ENCODE measurements at regions not wholly inside any gene's neighbourhood (a gene's known extent, or its start where the extent isn't known, plus 50 kb on each side); places are given as distances from the start of the nearest gene placed in this dataset.
"Not testable (repeated sequence)": the region's sequence is repeated elsewhere in the genome, so short reads cannot be mapped to it uniquely, and the experiment has no call there.

GRCh38 chr6:86205980-86206379 is 563.3 kb upstream of the SYNCRIP start:
- DNase-seq: no peak

GRCh38 chr6:86203044-86203443 is 560.4 kb upstream of the SYNCRIP start:
- DNase-seq: no peak

- no peak for DNase-seq
Observed at GRCh38 chr6:86193821-86194220, 551.1 kb upstream of the SYNCRIP start.

- no peak for DNase-seq
Observed at GRCh38 chr6:86192123-86192522, 549.4 kb upstream of the SYNCRIP start.

GRCh38 chr6:86175149-86175548 is 532.5 kb upstream of the SYNCRIP start:
- DNase-seq: not testable (repeated sequence)

- no peak for DNase-seq
Observed at GRCh38 chr6:86154852-86155251, 512.2 kb upstream of the SYNCRIP start.

- no peak for DNase-seq
Observed at GRCh38 chr6:86153521-86153920, 510.8 kb upstream of the SYNCRIP start.

- no peak for DNase-seq
Observed at GRCh38 chr6:86152546-86152945, 509.9 kb upstream of the SYNCRIP start.

GRCh38 chr6:86148586-86148985 is 505.9 kb upstream of the SYNCRIP start:
- no peak for DNase-seq

- no peak for DNase-seq
Observed at GRCh38 chr6:86147859-86148258, 505.2 kb upstream of the SYNCRIP start.

GRCh38 chr6:86147311-86147710 is 504.6 kb upstream of the SYNCRIP start:
- no peak for DNase-seq

GRCh38 chr6:86146751-86147150 is 504.1 kb upstream of the SYNCRIP start:
- not testable (repeated sequence) for DNase-seq

- DNase-seq: no peak
Observed at GRCh38 chr6:86142326-86142725, 499.6 kb upstream of the SYNCRIP start.

GRCh38 chr6:86128130-86128814 is 485.6 kb upstream of the SYNCRIP start:
- DNase-seq: no peak

GRCh38 chr6:86122086-86122485 is 479.4 kb upstream of the SYNCRIP start:
- no peak for DNase-seq

- DNase-seq: no peak
Observed at GRCh38 chr6:86118271-86118670, 475.6 kb upstream of the SYNCRIP start.

- no peak for DNase-seq
Observed at GRCh38 chr6:86107985-86108384, 465.3 kb upstream of the SYNCRIP start.

GRCh38 chr6:86087954-86088353 is 445.3 kb upstream of the SYNCRIP start:
- DNase-seq: no peak

- no peak for DNase-seq
Observed at GRCh38 chr6:86079938-86080337, 437.3 kb upstream of the SYNCRIP start.

- DNase-seq: no peak
Observed at GRCh38 chr6:86070151-86070550, 427.5 kb upstream of the SYNCRIP start.

- DNase-seq: not testable (repeated sequence)
Observed at GRCh38 chr6:86065002-86065401, 422.3 kb upstream of the SYNCRIP start.

GRCh38 chr6:86057293-86057980 is 414.8 kb upstream of the SYNCRIP start:
- not testable (repeated sequence) for DNase-seq

GRCh38 chr6:86045038-86045437 is 402.4 kb upstream of the SYNCRIP start:
- DNase-seq: no peak

GRCh38 chr6:86042214-86042613 is 399.5 kb upstream of the SYNCRIP start:
- DNase-seq: no peak

- no peak for DNase-seq
Observed at GRCh38 chr6:86031713-86032112, 389.0 kb upstream of the SYNCRIP start.

Measured in activated CD4-positive, CD25-positive, alpha-beta regulatory T cell (primary cell).